ENCODE measurements at regions not wholly inside any gene's neighbourhood (a gene's known extent, or its start where the extent isn't known, plus 50 kb on each side); places are given as distances from the start of the nearest gene placed in this dataset.

DNA sequence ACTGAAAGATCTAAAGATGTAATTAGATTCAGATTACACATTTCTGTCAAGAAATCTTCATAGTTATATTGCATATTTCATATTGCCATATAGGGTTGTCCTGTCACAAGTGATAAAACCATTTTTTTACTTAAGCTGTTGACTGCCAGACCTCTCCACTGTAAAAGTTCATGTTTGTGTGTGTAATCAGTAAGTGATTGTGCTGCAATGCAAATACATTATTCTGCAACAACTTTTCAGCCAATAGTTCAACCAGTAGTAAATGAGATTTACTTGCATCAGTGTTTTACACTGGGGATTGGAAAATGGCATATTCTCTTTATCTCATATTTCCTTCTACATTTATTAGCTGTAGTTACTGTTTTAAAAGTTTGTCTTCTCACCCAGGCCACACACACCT lies 603.9 kb upstream of the RORB start:
- TF ChIP-seq, protein P1, sequence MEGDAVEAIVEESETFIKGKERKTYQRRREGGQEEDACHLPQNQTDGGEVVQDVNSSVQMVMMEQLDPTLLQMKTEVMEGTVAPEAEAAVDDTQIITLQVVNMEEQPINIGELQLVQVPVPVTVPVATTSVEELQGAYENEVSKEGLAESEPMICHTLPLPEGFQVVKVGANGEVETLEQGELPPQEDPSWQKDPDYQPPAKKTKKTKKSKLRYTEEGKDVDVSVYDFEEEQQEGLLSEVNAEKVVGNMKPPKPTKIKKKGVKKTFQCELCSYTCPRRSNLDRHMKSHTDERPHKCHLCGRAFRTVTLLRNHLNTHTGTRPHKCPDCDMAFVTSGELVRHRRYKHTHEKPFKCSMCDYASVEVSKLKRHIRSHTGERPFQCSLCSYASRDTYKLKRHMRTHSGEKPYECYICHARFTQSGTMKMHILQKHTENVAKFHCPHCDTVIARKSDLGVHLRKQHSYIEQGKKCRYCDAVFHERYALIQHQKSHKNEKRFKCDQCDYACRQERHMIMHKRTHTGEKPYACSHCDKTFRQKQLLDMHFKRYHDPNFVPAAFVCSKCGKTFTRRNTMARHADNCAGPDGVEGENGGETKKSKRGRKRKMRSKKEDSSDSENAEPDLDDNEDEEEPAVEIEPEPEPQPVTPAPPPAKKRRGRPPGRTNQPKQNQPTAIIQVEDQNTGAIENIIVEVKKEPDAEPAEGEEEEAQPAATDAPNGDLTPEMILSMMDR (IDR thresholded peaks at IDR 0.05): no peak
- no peak for TF ChIP-seq POLR2A (IDR thresholded peaks at IDR 0.05)

Data from heart left ventricle (tissue), 13 donors.